ENCODE measurements at regions not wholly inside any gene's neighbourhood (a gene's known extent, or its start where the extent isn't known, plus 50 kb on each side); places are given as distances from the start of the nearest gene placed in this dataset.

DNA sequence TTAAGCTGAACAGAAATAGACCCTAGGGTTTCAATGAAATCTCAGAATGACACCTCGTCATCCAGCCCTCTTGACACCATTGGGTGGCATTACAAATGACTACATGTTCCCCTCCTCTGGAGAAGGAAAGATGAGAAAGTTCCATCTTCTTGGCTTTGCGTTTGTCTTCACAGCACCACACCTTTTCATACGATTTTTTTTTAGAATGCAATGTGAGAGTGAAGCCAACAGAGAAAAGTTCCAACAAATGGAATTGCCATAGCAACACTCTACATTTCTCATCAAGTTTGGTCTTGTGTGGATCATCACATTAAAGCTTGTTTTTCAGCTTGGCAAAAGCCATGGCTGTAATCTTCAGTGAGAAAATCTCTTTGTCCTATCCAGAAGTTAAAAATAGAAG is 183.4 kb upstream of the SNX7 start:
- DNase-seq = no peak

DNA sequence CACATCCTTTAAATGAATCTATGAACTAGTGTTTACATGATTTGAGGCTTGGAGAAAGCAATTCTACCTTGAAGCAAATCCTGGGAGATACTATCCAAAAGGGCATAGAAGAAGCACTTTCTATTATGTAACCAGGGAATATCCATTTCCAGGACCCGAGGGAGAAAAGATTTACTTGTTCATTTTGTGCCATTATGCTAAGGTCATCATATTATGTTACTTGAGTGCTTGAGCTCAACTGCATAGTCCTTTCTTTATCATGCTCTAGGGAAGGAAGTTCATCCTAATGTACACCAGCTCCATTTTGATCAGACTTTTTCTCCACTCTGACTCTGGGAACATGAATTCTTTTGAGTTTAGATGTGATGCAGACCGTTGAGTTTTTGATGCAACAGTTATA is 188.6 kb upstream of the SNX7 start:
- DNase-seq = no peak

DNA sequence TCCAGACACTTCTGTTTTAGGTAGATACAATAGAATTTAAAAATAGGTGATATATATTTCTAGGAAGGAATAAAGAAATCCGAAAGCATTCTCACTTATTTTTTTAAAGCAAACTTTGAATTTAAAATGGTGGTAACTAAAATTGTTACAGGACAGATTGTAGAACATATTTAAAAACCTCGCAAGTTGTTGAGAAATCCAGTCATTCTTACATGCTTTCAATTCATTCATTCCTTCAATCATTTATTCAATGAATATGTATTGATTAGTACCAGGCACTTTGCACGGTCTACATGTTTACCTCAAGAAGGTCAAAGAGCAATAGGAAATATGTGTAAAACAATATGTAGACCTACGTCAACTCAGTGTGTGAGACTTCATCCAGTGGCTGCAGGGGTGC is 189.9 kb upstream of the SNX7 start:
- DNase-seq = no peak

DNA sequence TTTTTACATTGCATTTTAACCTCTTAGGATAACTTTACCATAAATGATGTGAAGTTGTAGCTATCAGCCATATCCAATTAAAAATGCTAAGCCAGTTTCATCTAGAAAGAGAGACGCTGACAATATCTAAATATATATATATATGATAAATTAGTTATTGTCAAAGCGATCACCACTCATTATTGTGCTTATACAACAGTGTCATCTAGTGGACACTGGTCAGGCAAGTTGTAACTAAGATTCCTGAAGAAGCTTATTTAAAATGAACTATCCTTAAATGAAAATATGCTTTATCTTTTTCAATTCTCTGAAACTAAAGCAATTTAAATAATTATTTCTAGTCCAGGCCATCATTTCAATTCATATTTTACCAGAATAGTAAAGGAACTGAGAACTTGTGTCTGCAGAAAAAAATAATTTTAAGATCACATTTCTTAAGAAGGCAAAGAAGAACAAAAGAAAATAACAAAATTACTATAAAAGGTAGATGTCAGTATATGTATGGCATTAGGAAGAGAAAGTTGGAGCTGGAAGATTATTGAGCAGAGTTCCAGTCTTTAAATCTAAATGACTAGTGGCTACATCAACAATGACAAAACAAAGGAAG is 193.3 kb upstream of the SNX7 start:
- peak; percentile 62 for DNase-seq

DNA sequence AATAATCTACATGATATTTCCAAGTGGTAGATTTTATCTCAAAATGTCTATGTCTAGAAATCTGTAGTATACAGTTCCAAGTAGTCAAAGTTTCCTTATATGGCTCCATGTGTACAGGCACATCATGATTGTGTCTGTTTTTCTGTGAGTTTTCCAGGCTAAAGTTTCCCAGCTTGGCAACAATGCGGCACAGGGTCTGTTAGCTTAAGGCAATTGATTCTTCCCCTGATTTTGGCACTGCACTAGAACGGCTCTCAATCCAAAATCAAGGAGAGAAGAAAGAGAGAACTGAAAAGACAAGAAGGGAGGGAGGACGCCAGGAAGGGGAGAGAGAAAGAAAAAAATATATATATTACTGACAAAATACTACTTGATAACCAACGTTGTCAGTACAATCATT is 193.9 kb upstream of the SNX7 start:
- no peak for DNase-seq

DNA sequence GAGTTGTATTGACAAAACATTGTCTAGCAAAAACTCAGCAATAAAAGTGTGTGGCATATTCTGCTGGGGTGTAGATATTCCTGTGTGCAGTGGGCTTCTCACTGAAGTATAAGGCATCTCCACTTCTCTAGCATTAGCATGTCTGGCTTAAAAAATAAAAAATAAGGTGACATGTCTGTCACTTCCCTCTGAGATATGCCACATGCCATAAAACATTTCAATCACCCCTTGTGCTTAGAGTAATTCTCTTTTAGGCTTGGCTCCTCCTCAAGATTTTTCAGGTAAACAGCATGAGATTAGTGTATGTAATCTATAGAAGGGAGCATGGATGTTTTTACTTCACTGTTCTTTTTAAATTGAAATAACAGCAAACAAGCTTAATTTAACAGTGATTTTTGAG is 194.4 kb upstream of the SNX7 start:
- no peak for DNase-seq

DNA sequence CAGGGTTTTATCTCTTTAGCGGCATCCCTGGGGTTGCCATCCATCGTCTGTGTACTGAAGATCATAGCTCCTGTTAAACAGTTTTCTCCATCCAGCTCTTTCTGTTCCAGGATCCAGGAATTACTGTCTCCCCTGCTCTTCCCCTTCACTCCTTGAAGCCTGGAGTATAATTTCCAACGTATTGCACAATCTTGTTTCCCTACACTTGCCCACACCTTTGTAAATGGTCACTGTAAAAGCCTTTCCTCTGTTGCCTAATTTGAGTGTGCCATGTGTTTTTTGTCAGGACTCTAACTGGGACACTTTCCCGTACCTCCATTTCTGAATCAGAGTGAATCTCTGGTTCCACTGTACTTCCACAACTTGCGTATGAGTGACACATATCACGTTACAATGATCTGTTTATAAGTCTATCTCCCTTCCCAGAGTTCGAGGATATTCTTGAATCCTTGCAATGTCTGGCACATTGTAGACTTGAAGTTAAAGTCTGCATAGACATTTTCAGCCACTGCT is 199.6 kb upstream of the SNX7 start:
- DNase-seq = no peak

DNA sequence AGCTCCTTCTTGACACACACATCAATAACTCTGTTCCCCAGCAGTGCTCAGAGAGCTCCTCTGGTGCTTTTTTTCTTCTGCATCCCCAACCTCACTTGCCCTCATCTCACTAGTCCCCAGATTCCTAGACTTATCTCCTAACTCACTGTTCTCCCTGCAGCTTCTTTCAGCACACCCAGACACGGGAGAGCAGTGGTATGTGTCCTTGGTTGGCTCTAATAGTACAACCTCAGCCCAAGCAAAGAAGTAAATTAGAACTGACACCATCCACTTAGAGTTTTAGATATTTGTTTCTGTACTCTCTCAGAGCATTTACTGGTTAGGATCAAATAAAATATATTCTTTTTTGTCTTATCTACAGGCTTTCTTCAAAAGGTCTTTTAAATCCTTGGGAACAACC is 201.4 kb upstream of the SNX7 start:
- DNase-seq = no peak

DNA sequence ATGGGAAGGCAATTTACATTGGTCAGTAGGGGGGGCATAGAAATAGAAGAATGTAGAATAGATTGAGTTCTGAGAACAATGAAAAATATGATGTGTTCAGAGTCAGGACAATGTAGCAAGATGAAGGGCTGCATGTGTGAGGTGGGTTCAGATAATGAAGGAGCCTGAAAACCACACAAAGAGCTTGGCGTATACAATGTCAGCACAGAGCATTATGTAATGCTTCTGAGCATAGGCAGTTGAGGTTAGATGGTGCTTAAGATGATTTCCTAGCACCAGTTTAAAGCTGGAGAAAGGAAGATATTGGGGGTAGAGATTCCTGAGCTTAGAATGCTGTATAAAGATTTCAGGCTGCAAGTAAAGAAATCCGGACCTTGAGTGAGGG is 202.0 kb upstream of the SNX7 start:
- no peak for DNase-seq

DNA sequence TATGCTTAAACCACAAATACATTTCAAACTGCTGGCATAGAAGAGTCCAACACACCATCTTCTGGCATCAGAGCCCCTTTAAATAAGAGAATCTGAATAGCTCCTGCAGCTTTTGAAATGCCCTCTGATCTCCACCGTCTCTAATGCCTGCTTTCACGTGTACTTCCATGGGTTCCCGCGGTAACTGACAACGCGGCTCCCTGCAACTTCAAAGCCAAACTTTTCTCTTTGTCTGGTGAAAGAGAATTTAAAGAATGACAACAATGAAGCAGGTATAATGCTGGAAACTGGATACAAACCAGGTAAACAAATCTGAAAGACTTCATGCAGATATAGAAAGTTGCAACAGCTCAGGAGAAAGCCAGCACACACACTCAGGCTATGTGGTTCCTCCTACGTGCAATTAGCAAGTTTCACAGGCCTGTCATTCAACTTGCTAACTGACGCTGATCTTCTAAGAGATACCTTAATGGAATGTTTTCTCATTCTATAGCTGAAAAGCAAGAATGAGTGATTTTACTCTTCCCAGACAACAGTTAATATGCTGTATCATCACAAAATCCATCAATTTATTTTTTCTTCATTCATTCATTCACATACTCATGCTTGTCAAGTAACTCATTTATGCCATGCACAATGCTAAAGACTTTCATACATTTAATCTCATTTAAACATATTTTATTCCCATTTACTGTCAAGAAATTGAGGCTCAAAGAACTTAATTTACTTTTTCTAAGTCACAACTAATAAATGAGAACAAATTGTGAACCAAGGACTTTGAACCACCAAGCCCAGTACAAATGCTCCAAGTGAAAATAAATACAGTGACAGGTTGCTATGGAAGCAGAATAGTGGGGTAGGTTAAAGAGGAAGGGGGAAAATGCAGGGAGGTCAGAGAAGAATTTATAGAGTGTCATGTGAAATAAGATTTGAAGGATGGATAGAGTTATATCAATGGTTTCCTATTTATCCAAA is 202.7 kb upstream of the SNX7 start:
- DNase-seq = no peak

DNA sequence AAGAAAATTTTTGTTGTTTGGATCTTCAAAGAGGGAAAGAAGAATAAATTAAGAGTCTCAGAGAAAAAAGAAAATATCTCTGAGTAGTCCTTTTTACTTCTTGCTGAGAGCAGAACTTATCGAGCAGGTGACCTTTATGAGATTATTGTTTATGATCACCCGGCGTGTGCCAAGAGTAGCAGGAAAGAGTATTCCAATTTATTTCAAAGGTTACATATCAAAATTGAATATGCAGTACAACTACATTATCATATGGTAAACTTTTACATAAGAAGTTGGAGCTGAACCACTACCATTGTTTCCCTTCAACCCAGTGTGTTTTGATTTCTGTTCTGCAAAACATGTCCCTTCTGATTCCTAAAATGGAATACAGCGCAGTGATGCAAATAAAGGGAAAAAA is 204.3 kb upstream of the SNX7 start:
- DNase-seq = no peak

DNA sequence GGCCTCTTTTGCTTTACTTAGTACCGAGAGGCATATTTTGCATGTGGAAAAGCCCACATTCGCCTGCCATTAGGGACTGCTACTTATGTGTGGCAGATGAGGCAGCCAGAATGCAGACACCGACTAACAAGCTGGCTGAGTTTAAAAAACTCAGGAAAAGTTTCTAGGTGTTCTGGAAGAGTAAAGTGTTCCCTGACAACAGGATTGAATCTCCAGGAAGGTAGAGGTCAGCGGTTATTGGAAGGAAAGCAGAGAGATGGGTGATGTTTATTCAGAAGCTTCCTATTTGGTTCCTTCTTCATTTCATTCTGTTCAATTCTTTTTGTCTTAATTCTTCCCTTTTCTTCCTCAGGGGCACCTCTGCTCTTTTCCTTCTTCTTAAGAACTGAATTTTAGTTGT is 206.9 kb upstream of the SNX7 start:
- no peak for DNase-seq

DNA sequence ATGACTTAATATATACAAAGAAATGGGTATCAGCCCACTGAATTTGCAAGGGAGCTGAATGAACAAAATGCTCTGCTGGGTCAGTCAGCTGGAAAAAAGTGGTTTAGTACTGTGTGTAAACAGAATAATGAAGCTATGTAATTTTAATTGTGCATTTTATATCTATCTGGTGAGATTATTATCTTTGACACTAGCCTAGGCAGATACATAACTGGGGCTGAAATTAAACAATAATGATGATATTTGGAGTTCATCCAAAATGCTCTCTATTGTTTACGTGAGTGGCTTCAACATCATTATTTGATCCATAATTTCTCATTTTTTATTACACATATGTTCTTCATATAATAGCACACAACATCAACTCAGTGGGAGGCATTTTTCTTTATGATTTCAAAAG is 208.5 kb upstream of the SNX7 start:
- peak; percentile 98 for DNase-seq

DNA sequence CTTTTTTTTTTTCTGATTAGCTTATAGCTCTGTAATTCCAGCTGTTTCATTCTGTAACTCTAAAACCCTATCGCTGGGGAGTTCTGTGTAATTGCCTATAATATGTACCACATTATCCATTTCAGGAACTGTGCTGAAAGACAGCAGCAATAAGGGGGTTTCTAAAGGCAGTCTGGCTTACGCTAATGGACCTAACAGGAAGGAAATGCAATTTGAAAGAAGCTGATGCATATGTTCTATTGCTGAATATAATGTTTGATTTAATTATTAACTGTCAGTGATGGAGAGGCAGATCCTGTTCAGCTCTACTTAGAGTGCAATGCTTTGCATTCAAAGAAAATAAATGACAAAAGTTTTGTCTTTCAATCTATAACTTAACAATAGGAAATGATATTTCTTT is 209.4 kb upstream of the SNX7 start:
- DNase-seq = peak; percentile 56

DNA sequence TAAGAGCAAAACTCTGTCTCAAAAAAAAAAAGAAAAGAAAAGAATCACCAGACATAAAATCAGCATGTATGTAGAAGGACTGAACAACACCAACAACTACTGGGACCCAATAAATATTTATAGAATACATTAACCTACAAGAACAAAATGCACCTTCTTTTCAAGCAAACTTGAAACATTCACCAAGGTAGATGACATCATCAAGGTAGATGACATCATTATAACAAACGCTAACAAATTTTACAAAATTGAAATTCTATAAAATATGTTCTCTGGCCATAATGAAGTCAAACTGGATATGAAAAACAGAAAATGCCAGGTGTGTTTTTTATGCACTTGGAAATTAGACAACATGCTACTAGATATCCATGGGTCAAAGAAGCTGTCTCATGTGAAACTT is 220.2 kb upstream of the SNX7 start:
- DNase-seq = no peak

DNA sequence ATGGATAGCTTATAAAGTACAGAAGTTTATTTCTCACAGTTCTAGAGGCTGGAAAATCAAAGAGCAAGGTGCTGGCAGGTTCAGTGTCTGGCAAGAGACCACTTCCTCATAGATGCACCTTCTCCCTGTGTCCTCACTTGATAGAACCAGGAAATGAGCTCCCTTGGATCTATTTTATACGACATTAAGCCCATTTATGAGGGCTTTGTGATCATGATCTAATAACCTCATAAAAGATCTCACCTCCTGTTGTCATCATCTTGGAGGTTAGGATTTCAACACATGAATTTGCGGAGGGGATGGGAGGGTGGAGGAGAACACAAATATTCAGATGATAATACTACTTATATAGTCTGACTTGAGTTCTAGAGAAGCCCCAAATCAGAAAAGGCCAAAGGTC is 222.1 kb upstream of the SNX7 start:
- DNase-seq = no peak

DNA sequence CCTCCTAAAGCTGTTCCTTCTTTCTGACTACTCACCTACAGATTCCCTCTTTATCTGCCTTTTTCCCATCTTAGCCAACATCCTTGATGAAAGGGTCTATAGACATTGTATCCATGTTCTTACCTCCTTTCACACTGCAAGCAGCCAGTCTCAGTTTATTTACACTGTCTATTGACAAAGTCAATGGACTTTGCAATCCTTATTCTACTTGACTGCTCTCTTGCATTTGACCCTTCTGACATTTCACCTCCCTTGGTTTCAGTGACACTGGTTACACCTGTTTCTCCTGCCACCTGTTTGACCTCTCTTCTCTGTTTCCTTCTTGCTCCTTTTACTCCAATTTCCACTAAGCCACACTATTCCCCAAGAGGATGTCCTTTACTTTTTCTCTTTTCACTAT is 224.0 kb upstream of the SNX7 start:
- no peak for DNase-seq

DNA sequence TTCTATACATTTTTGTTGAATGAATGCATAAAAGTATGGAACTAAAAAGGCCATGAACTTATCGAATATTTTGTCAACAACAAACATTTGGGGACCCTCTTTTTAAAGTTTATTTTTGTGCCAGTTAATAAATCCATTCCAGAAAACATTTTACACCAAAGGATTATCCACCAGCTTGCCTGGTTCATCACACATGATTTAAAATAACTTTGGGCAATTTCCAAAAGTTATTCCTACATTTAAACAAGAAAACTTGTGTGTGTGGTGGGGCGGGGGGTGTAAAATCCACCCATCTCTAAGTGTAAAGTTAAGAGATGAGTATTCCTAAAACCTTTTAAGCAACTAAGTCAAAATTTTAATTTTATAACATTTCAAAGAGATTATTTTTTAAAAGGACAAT is 224.5 kb upstream of the SNX7 start:
- DNase-seq = no peak

DNA sequence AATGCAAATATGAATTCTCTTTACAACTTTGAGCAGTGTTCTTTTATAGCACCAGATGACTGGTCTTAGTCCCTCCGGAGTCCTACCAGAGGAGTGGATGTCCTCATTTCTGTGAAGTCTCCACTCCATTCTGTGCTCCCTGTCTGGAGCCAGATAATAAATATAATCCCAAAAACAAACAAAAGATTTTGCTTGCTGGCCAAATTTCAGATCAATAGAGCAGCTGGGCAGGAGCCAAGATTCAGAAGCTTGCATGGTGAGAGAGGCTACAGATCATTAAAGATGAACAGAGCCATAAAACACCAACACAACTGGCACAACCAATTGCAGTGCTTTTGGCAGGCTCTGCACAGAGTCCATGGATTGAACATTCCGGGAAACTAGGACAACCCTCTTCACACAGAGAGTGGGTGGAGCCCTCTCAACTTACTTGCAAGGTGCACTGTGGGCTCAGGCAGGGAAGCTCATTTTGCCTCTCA is 231.5 kb upstream of the SNX7 start:
- DNase-seq = peak; percentile 100

DNA sequence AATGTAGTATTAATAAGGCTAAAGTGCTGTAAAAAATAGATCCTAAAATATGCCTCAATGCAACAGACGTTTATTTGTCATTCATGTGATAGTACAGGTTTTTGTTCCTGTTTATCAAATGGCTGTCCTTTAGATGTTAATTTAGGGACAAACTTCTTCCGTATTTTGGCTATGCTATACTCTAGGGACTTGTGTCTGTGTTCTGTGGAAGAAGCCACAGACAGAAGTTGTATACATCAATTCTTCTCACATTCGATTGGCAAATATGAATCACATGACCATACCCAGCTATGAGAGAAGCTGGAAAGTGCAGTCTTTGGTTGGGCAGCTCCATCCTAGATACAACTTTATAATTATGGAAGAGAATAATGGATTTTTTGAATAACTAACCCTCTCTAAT is 232.7 kb upstream of the SNX7 start:
- DNase-seq = no peak

DNA sequence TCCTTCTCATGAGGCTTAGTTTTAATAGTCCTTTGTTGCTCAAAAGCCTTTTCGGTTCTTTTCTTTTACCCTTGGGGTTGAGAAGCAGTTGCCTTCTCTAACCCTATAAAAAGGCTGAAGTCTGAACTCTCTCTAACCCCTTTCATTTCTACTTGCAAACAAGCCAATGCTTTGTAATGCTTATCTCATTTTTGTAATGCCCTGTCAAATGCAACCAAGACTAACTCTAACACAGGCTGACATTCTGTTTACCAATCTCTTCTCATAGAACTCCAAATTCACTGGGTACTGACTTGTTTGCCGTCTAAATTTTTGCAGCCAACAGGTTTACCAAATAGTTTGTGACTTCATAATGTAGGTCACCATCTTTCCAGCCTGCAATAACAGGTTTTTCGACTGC is 233.9 kb upstream of the SNX7 start:
- DNase-seq = no peak

DNA sequence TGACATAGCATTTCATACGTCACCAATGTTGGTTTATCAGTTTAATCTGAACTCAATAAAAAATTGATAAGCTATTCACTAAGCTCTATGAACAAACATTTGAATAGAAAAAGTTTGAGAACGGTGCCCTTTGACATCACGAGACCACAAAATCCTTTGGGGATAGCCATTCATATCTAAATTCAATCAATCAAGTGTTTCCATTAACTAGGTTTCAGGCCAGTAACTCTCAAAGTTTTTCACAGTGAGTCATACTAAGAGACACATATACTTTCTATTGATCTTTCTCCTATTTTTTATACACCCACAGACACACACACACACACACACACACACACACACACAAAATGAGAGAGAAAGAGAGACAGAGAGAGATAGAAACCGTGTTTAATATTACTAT is 235.4 kb upstream of the SNX7 start:
- no peak for DNase-seq

DNA sequence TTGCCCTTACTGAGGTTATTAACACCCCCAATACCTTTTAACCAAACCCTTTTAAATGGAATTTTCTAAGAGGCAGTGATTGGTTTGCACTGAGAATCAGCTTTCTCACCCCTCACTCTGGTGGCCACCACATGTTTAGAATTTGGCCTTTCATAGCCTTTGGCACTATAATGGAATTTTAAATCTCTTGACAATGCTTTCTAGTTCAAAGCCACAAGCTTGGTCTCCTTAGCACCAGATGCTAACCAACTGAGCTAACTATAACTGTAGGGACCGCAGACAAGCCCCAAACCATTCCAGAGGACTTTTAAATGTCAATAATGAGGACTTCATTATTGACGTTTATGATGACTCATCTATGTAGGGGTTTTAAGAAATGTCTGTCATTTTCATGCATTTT is 238.7 kb upstream of the SNX7 start:
- DNase-seq = no peak

DNA sequence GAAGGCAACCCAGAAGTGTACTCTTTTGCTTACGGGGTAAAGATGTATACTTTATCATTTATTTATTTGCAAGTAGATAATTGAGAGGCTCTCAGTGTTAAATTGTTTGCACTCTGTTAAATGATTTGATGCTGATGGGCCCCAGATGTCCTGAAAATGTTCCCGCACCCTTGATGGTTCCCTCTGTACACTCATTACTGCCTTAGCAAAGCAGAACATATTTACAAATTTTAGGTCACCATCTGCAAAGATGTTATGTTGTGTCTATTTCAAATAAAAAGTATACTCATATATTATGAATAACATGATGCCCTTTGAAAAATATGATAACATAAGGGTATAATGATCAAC is 240.5 kb upstream of the SNX7 start:
- no peak for DNase-seq
